ENCODE measurements at regions not wholly inside any gene's neighbourhood (a gene's known extent, or its start where the extent isn't known, plus 50 kb on each side); places are given as distances from the start of the nearest gene placed in this dataset.

GRCh38 chr3:153008226-153008625 lies 153.8 kb upstream of the RAP2B start:
- TF ChIP-seq CTCF (IDR thresholded peaks at IDR 0.05) (no peak), EZH2 (IDR thresholded peaks at IDR 0.05; ENCODE audit: borderline replicate concordance, insufficient read depth, low read depth, low read length, poor library complexity, severe bottlenecking) (no peak)
